ENCODE measurements at regions not wholly inside any gene's neighbourhood (a gene's known extent, or its start where the extent isn't known, plus 50 kb on each side); places are given as distances from the start of the nearest gene placed in this dataset.

DNA sequence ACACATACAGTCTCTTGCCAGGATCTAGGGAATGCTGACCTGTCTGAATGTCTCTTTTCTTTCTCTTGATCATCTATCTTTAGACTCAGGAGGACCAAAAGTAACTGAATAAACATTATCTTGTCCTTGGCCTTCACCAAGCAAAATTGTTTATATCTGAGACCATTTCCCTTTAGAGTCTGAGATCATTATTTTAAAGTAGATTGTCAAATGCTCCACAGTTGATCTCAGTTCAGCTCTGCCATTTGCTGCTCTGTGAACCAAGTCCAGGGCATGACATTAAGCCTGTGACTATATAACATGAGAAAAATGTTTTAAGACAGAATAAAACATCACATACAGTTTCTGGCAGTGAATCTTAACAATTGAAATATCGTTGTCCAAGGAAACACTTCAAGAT is 148.3 kb upstream of the NRSN1 start:
- H3K9me3 Mint-ChIP-seq, result no peaks in the 10 kb centered on the region
- no peak overlapping the region for H3K27ac Mint-ChIP-seq (ENCODE audit: unreplicated experiment)
- no peaks in the 10 kb centered on the region for H3K36me3 Mint-ChIP-seq (ENCODE audit: low read depth)
- no peak for DNase-seq (ENCODE audit: low read depth, low spot score)
- TF ChIP-seq, protein P1, sequence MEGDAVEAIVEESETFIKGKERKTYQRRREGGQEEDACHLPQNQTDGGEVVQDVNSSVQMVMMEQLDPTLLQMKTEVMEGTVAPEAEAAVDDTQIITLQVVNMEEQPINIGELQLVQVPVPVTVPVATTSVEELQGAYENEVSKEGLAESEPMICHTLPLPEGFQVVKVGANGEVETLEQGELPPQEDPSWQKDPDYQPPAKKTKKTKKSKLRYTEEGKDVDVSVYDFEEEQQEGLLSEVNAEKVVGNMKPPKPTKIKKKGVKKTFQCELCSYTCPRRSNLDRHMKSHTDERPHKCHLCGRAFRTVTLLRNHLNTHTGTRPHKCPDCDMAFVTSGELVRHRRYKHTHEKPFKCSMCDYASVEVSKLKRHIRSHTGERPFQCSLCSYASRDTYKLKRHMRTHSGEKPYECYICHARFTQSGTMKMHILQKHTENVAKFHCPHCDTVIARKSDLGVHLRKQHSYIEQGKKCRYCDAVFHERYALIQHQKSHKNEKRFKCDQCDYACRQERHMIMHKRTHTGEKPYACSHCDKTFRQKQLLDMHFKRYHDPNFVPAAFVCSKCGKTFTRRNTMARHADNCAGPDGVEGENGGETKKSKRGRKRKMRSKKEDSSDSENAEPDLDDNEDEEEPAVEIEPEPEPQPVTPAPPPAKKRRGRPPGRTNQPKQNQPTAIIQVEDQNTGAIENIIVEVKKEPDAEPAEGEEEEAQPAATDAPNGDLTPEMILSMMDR (conservative IDR thresholded peaks at IDR 0.05), result no peak
- no peak overlapping the region for H3K4me3 Mint-ChIP-seq
- H3K4me1 Mint-ChIP-seq, result peaks cover 3% of the 10 kb centered on the region
- H3K27me3 Mint-ChIP-seq (ENCODE audit: low read depth), result no peaks in the 10 kb centered on the region

DNA sequence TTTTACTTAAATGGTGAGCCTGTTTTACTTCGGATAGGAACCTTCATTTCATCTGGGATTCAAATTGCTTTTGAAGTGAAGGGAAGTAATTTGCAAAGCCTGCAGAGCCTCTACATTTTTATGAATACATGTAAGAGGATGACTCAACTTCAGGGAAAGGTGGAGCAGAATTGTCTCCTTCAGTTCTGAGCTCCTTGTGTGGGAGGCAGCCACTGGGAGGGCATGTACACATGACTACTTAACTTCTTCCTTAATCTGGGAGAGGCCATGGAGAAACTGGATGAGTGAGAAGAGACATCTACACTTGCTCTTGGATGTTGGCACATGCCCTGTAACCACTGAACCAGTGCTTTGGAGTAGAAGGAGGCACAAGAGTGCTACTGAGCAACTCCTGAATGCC is 145.1 kb upstream of the NRSN1 start:
- TF ChIP-seq, protein P1 (conservative IDR thresholded peaks at IDR 0.05), result no peak
- no peaks in the 10 kb centered on the region for H3K27me3 Mint-ChIP-seq (ENCODE audit: low read depth)
- H3K27ac Mint-ChIP-seq (ENCODE audit: unreplicated experiment), result no peak overlapping the region
- peaks cover 9% of the 10 kb centered on the region for H3K4me1 Mint-ChIP-seq
- no peak for DNase-seq (ENCODE audit: low read depth, low spot score)
- H3K9me3 Mint-ChIP-seq, result no peaks in the 10 kb centered on the region
- no peaks in the 10 kb centered on the region for H3K36me3 Mint-ChIP-seq (ENCODE audit: low read depth)
- no peak overlapping the region for H3K4me3 Mint-ChIP-seq

DNA sequence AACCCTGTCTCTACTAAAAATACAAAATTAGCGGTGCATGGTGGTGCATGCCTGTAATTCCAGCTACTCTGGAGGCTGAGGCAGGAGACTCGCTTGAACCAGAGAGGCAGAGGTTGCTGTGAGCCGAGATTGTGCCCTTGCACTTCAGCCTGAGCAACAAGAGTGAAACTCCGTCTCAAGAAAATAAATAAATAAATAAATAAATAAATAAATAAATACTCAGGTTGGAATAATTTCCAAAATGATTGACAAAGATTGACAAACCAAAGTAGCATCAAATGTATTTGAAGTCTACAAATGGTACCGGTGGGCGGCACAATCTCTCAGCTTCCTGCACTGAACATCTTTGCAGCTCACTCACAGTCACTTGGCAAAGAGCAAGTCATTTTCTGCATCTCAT is 144.1 kb upstream of the NRSN1 start:
- no peaks in the 10 kb centered on the region for H3K36me3 Mint-ChIP-seq (ENCODE audit: low read depth)
- H3K9me3 Mint-ChIP-seq, result no peaks in the 10 kb centered on the region
- H3K27me3 Mint-ChIP-seq (ENCODE audit: low read depth), result no peaks in the 10 kb centered on the region
- H3K4me1 Mint-ChIP-seq, result peaks cover 9% of the 10 kb centered on the region
- no peak for DNase-seq (ENCODE audit: low read depth, low spot score)
- TF ChIP-seq, protein P1 (conservative IDR thresholded peaks at IDR 0.05), result no peak
- no peak overlapping the region for H3K27ac Mint-ChIP-seq (ENCODE audit: unreplicated experiment)
- no peak overlapping the region for H3K4me3 Mint-ChIP-seq

DNA sequence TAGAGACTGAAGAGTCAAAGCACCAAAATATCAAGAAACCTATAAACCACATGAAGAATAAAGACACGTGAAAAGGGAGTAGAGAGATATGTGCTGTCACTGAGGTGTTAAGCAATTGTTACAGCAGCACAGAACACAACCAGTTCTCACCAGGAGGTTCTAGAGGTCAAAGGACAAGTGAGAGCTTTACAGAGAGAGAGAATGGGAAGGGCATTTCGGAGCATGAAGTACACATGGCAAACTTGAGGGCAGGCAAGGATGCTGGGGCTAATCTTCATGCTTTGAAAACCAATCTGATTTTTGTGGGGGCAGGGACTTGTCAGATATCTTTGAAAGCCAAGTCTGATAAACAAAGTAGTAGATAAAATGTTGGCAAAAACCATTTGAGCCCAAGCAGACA is 142.3 kb upstream of the NRSN1 start:
- no peak for DNase-seq (ENCODE audit: low read depth, low spot score)
- Mint-ChIP-seq H3K27me3 (ENCODE audit: low read depth) (no peaks in the 10 kb centered on the region), H3K9me3 (no peaks in the 10 kb centered on the region), H3K4me1 (peaks cover 9% of the 10 kb centered on the region), H3K27ac (ENCODE audit: unreplicated experiment) (no peak overlapping the region), H3K4me3 (no peak overlapping the region), H3K36me3 (ENCODE audit: low read depth) (no peaks in the 10 kb centered on the region)
- TF ChIP-seq, protein P1 (conservative IDR thresholded peaks at IDR 0.05), result no peak

DNA sequence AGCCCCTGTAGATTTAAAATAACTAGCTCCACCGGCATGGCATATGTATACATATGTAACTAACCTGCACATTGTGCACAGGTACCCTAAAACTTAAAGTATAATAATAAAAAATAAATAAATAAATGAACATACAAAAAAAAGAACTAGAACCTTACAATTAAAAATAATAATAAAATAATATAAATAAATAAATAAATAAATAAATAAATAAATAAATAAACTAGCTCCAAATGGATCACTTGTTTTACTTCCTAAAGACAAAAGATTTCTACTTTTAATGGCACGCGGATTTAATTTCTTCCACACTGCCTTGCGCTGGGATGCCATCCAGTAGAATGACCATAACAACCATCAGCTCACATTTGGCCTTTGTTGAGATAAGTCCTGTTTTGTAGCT is 141.0 kb upstream of the NRSN1 start:
- H3K4me3 Mint-ChIP-seq, result no peak overlapping the region
- H3K36me3 Mint-ChIP-seq (ENCODE audit: low read depth), result no peaks in the 10 kb centered on the region
- peaks cover 9% of the 10 kb centered on the region for H3K4me1 Mint-ChIP-seq
- no peak for DNase-seq (ENCODE audit: low read depth, low spot score)
- TF ChIP-seq, protein P1 (conservative IDR thresholded peaks at IDR 0.05), result no peak
- H3K27me3 Mint-ChIP-seq (ENCODE audit: low read depth), result no peaks in the 10 kb centered on the region
- no peak overlapping the region for H3K27ac Mint-ChIP-seq (ENCODE audit: unreplicated experiment)
- no peaks in the 10 kb centered on the region for H3K9me3 Mint-ChIP-seq
